ENCODE measurements at regions not wholly inside any gene's neighbourhood (a gene's known extent, or its start where the extent isn't known, plus 50 kb on each side); places are given as distances from the start of the nearest gene placed in this dataset.

- no peaks in the 10 kb centered on the region for H3K36me3 ChIP-seq (replicated peaks; ENCODE audit: control insufficient read depth, insufficient read depth, low read length)
- H3K4me3 ChIP-seq (ENCODE audit: insufficient read depth, low read depth, low read length): no peak overlapping the region
- no peak for DNase-seq
- no peaks in the 10 kb centered on the region for H3K27me3 ChIP-seq (ENCODE audit: control insufficient read depth, insufficient read depth, low read length)
These were observed 54.4 kb upstream of the CPHXL start for GRCh38 chr16:75780669-75781068.

GRCh38 chr16:75781683-75782343 lies 55.5 kb upstream of the CPHXL start:
- no peak for DNase-seq
- no peaks in the 10 kb centered on the region for H3K36me3 ChIP-seq (replicated peaks; ENCODE audit: control insufficient read depth, insufficient read depth, low read length)
- H3K27me3 ChIP-seq (ENCODE audit: control insufficient read depth, insufficient read depth, low read length): no peaks in the 10 kb centered on the region
- H3K4me3 ChIP-seq (ENCODE audit: insufficient read depth, low read depth, low read length): no peak overlapping the region

GRCh38 chr16:75787440-75787839 lies 61.1 kb upstream of the CPHXL start:
- Histone ChIP-seq H3K4me3 (ENCODE audit: insufficient read depth, low read depth, low read length) (no peak overlapping the region), H3K36me3 (replicated peaks; ENCODE audit: control insufficient read depth, insufficient read depth, low read length) (no peaks in the 10 kb centered on the region), H3K27me3 (ENCODE audit: control insufficient read depth, insufficient read depth, low read length) (no peaks in the 10 kb centered on the region)
- no peak for DNase-seq

- H3K4me3 ChIP-seq (ENCODE audit: insufficient read depth, low read depth, low read length): no peak overlapping the region
- DNase-seq: peak; percentile 58
- H3K27me3 ChIP-seq (ENCODE audit: control insufficient read depth, insufficient read depth, low read length): no peaks in the 10 kb centered on the region
- H3K36me3 ChIP-seq (replicated peaks; ENCODE audit: control insufficient read depth, insufficient read depth, low read length): no peaks in the 10 kb centered on the region
These were observed 62.9 kb upstream of the CPHXL start for GRCh38 chr16:75789237-75789636.

- no peak overlapping the region for H3K4me3 ChIP-seq (ENCODE audit: insufficient read depth, low read depth, low read length)
These were observed 66.6 kb upstream of the CPHXL start for GRCh38 chr16:75792771-75793492.

GRCh38 chr16:75793641-75794040 lies 67.4 kb upstream of the CPHXL start:
- Histone ChIP-seq H3K4me3 (ENCODE audit: insufficient read depth, low read depth, low read length) (no peak overlapping the region), H3K36me3 (replicated peaks; ENCODE audit: control insufficient read depth, insufficient read depth, low read length) (no peaks in the 10 kb centered on the region), H3K27me3 (ENCODE audit: control insufficient read depth, insufficient read depth, low read length) (no peaks in the 10 kb centered on the region)
- DNase-seq: no peak

More at GRCh38 chr16:75792771-75793492, 66.6 kb upstream of the CPHXL start:
- H3K36me3 ChIP-seq (replicated peaks; ENCODE audit: control insufficient read depth, insufficient read depth, low read length): no peaks in the 10 kb centered on the region
- H3K27me3 ChIP-seq (ENCODE audit: control insufficient read depth, insufficient read depth, low read length): no peaks in the 10 kb centered on the region
- DNase-seq: no peak

GRCh38 chr16:75794426-75794825 lies 68.1 kb upstream of the CPHXL start:
- no peaks in the 10 kb centered on the region for H3K36me3 ChIP-seq (replicated peaks; ENCODE audit: control insufficient read depth, insufficient read depth, low read length)
- no peak overlapping the region for H3K4me3 ChIP-seq (ENCODE audit: insufficient read depth, low read depth, low read length)
- H3K27me3 ChIP-seq (ENCODE audit: control insufficient read depth, insufficient read depth, low read length): no peaks in the 10 kb centered on the region
- DNase-seq: no peak

GRCh38 chr16:75798714-75799113 lies 72.4 kb upstream of the CPHXL start:
- Histone ChIP-seq H3K4me3 (ENCODE audit: insufficient read depth, low read depth, low read length) (no peak overlapping the region), H3K36me3 (replicated peaks; ENCODE audit: control insufficient read depth, insufficient read depth, low read length) (no peaks in the 10 kb centered on the region), H3K27me3 (ENCODE audit: control insufficient read depth, insufficient read depth, low read length) (no peaks in the 10 kb centered on the region)
- DNase-seq: no peak

- no peak for DNase-seq
- no peak overlapping the region for H3K4me3 ChIP-seq (ENCODE audit: insufficient read depth, low read depth, low read length)
- H3K36me3 ChIP-seq (replicated peaks; ENCODE audit: control insufficient read depth, insufficient read depth, low read length): no peaks in the 10 kb centered on the region
- no peaks in the 10 kb centered on the region for H3K27me3 ChIP-seq (ENCODE audit: control insufficient read depth, insufficient read depth, low read length)
These were observed 75.0 kb upstream of the CPHXL start for GRCh38 chr16:75801307-75801706.

- Histone ChIP-seq H3K4me3 (ENCODE audit: insufficient read depth, low read depth, low read length) (no peak overlapping the region), H3K36me3 (replicated peaks; ENCODE audit: control insufficient read depth, insufficient read depth, low read length) (no peaks in the 10 kb centered on the region), H3K27me3 (ENCODE audit: control insufficient read depth, insufficient read depth, low read length) (no peaks in the 10 kb centered on the region; the same call in 1 of the 2 replicates)
- DNase-seq: no peak
These were observed 77.5 kb upstream of the CPHXL start for GRCh38 chr16:75803753-75804152.

- Histone ChIP-seq H3K27me3 (ENCODE audit: control insufficient read depth, insufficient read depth, low read length) (no peaks in the 10 kb centered on the region; the same call in 1 of the 2 replicates), H3K4me3 (ENCODE audit: insufficient read depth, low read depth, low read length) (no peak overlapping the region), H3K36me3 (replicated peaks; ENCODE audit: control insufficient read depth, insufficient read depth, low read length) (no peaks in the 10 kb centered on the region)
- no peak for DNase-seq
These were observed 78.1 kb upstream of the CPHXL start for GRCh38 chr16:75804368-75804767.

- H3K27me3 ChIP-seq (ENCODE audit: control insufficient read depth, insufficient read depth, low read length): no peaks in the 10 kb centered on the region; the same call in 1 of the 2 replicates
- no peaks in the 10 kb centered on the region for H3K36me3 ChIP-seq (replicated peaks; ENCODE audit: control insufficient read depth, insufficient read depth, low read length)
- H3K4me3 ChIP-seq (ENCODE audit: insufficient read depth, low read depth, low read length): no peak overlapping the region
- DNase-seq: no peak
These were observed 79.7 kb upstream of the CPHXL start for GRCh38 chr16:75805946-75806345.

GRCh38 chr16:75806487-75806886 lies 80.2 kb upstream of the CPHXL start:
- Histone ChIP-seq H3K4me3 (ENCODE audit: insufficient read depth, low read depth, low read length) (no peak overlapping the region), H3K36me3 (replicated peaks; ENCODE audit: control insufficient read depth, insufficient read depth, low read length) (no peaks in the 10 kb centered on the region), H3K27me3 (ENCODE audit: control insufficient read depth, insufficient read depth, low read length) (no peaks in the 10 kb centered on the region; the same call in 1 of the 2 replicates)
- DNase-seq: no peak

GRCh38 chr16:75810342-75810741 lies 84.1 kb upstream of the CPHXL start:
- Histone ChIP-seq H3K36me3 (replicated peaks; ENCODE audit: control insufficient read depth, insufficient read depth, low read length) (no peaks in the 10 kb centered on the region), H3K4me3 (ENCODE audit: insufficient read depth, low read depth, low read length) (no peak overlapping the region), H3K27me3 (ENCODE audit: control insufficient read depth, insufficient read depth, low read length) (no peaks in the 10 kb centered on the region; the same call in 1 of the 2 replicates)
- no peak for DNase-seq

- no peak for DNase-seq
- no peak overlapping the region for H3K4me3 ChIP-seq (ENCODE audit: insufficient read depth, low read depth, low read length)
- no peaks in the 10 kb centered on the region for H3K36me3 ChIP-seq (replicated peaks; ENCODE audit: control insufficient read depth, insufficient read depth, low read length)
- no peaks in the 10 kb centered on the region; the same call in 1 of the 2 replicates for H3K27me3 ChIP-seq (ENCODE audit: control insufficient read depth, insufficient read depth, low read length)
These were observed 84.8 kb upstream of the CPHXL start for GRCh38 chr16:75811020-75811634.

All from H7 (cell line).